ENCODE measurements at regions not wholly inside any gene's neighbourhood (a gene's known extent, or its start where the extent isn't known, plus 50 kb on each side); places are given as distances from the start of the nearest gene placed in this dataset.

- H3K9me3 Mint-ChIP-seq = peaks cover 6 to 28% (median 15%) of the 10 kb centered on the region in 7 donors
- H3K27ac Mint-ChIP-seq = no peak overlapping the region
- ATAC-seq (ENCODE audit: low read depth in 2 of 2) (no peak), DNase-seq (no peak)
- peaks cover 4 to 15% of the 10 kb centered on the region in 2 donors for H3K36me3 Mint-ChIP-seq
- no peak overlapping the region for H3K4me3 Mint-ChIP-seq
- H3K4me1 Mint-ChIP-seq = no peaks in the 10 kb centered on the region
- peaks cover 0 to 10% (median 4%) of the 10 kb centered on the region in 3 donors for H3K27me3 Mint-ChIP-seq
Measured at GRCh38 chr2:2663401-2664036, 332.4 kb upstream of the MYT1L start.

- peaks cover 11 to 34% (median 21%) of the 10 kb centered on the region in 7 donors for H3K9me3 Mint-ChIP-seq
- DNase-seq (no peak), ATAC-seq (ENCODE audit: low read depth in 2 of 2) (no peak)
- no peak overlapping the region for H3K27ac Mint-ChIP-seq
- peaks cover 4 to 21% of the 10 kb centered on the region in 2 donors for H3K36me3 Mint-ChIP-seq
- no peaks in the 10 kb centered on the region for H3K4me1 Mint-ChIP-seq
- no peak overlapping the region for H3K4me3 Mint-ChIP-seq
- H3K27me3 Mint-ChIP-seq = peaks cover 0 to 10% (median 4%) of the 10 kb centered on the region in 3 donors
Measured at GRCh38 chr2:2662847-2663356, 331.8 kb upstream of the MYT1L start.

DNA sequence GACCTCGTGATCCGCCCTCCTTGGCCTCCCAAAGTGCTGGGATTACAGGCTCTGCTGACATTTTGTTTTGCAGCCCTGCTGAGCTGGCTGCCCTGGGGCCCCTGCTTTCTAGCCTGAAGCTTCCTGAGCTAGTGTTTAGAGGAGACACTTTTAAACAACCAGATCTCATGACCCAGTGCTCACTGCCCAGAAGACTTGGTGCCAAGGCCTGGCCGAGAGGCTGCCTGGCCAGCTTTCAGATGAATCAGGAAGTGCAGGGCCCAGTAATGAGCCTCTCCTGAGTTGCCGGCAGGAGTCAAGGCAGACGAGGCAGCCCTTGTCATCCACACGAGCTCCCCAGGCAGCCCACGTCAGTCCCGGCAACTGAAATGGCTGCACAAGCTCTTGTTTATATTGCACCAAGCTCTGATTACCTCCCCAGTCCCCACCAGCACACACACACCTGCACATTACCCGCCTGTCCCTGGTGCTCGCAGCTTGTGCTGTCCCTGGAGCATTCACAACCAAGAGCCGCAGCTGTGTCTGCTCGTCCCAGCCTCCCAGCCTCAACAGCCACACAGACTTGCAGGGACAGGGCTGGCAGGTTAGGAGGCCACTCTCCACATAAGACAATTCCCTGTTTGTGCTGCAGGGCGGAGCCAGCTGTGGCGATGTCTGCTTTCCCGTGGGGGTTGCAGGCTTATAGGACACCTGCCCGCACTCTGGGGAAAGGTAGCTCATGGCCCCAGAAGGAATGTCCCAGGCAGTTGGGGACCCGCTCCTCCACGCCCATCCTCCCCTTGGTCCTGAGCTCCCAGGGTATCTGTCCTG is 331.2 kb upstream of the MYT1L start:
- DNase-seq (no peak), ATAC-seq (ENCODE audit: low read depth in 2 of 2) (no peak)
- Mint-ChIP-seq H3K27me3 (peaks cover under 1 to 10% (median 4%) of the 10 kb centered on the region in 3 donors), H3K9me3 (peaks cover 11 to 37% (median 22%) of the 10 kb centered on the region in 7 donors), H3K4me3 (peak overlapping the region in 1 of 8 donors; percentile 53), H3K27ac (no peak overlapping the region), H3K4me1 (no peaks in the 10 kb centered on the region), H3K36me3 (peaks cover 4 to 21% of the 10 kb centered on the region in 2 donors)

GRCh38 chr2:2660789-2661355 is 329.8 kb upstream of the MYT1L start:
- no peak for DNase-seq
- H3K4me3 Mint-ChIP-seq = no peak overlapping the region
- H3K9me3 Mint-ChIP-seq = peaks cover 11 to 37% (median 22%) of the 10 kb centered on the region in 7 donors
- no peak overlapping the region for H3K27ac Mint-ChIP-seq
- no peak for ATAC-seq (ENCODE audit: low read depth in 2 of 2)
- peaks cover 4 to 21% of the 10 kb centered on the region in 2 donors for H3K36me3 Mint-ChIP-seq
- peaks cover 10 to 12% (median 10%) of the 10 kb centered on the region in 3 donors for H3K27me3 Mint-ChIP-seq
- H3K4me1 Mint-ChIP-seq = no peaks in the 10 kb centered on the region

GRCh38 chr2:2657121-2657962 is 326.3 kb upstream of the MYT1L start:
- no peak for ATAC-seq (ENCODE audit: low read depth in 2 of 2)
- Mint-ChIP-seq H3K4me1 (no peaks in the 10 kb centered on the region), H3K36me3 (peaks cover 4 to 21% of the 10 kb centered on the region in 2 donors), H3K27ac (peak overlapping the region in 1 of 6 donors; percentile 12), H3K4me3 (no peak overlapping the region), H3K9me3 (peaks cover 11 to 37% (median 19%) of the 10 kb centered on the region in 7 donors), H3K27me3 (peaks cover 0 to 16% (median 5%) of the 10 kb centered on the region in 3 donors)
- no peak for DNase-seq

DNA sequence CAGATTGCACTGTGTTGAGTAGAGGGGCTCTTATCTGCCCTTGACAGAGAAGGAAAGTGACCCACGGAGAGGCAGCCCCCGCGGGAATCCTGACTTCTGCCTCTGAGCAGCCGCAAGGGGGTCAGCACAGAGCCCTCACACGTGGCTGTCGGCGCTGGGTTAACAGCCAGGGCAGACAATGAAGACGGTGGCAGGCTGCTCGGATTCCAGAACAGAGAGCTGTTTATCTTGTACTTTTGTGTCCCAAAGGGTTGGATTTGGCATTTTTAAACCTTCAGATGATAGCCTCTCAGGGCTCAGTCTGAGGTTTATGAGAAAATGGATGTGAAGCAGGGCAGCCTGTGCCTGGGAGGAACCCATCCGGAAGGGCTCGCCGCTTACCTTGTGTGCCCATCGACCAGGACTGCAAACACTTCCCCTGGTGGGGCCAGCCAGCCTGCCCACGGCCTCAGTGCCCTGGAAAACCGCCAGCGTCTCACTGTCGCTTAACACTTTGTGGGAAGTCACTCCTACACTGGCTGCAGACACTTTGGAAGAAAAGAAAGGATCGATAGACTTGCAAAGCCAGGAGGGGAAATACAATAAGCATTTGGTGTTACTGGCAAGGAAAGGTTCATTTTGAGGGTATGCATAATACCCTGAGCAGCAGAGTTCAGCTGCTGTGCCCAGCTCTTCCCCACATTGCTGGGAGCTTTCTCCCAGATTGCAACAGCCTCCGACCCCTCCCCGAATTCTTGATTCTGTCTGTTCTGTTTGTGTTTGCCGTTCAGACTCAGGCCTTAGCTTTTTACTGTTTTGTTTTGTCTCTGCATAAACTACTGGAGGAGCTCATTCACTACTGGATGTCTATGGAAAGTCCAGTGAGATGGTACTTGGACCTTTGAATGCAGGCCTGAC is 325.3 kb upstream of the MYT1L start:
- ATAC-seq (ENCODE audit: low read depth in 2 of 2) (no peak), DNase-seq (no peak)
- Mint-ChIP-seq H3K4me1 (no peaks in the 10 kb centered on the region), H3K9me3 (peaks cover 11 to 35% (median 22%) of the 10 kb centered on the region in 7 donors), H3K4me3 (no peak overlapping the region), H3K27ac (no peak overlapping the region), H3K27me3 (peaks cover 0 to 16% (median 6%) of the 10 kb centered on the region in 3 donors), H3K36me3 (peaks cover 4 to 21% of the 10 kb centered on the region in 2 donors)

DNA sequence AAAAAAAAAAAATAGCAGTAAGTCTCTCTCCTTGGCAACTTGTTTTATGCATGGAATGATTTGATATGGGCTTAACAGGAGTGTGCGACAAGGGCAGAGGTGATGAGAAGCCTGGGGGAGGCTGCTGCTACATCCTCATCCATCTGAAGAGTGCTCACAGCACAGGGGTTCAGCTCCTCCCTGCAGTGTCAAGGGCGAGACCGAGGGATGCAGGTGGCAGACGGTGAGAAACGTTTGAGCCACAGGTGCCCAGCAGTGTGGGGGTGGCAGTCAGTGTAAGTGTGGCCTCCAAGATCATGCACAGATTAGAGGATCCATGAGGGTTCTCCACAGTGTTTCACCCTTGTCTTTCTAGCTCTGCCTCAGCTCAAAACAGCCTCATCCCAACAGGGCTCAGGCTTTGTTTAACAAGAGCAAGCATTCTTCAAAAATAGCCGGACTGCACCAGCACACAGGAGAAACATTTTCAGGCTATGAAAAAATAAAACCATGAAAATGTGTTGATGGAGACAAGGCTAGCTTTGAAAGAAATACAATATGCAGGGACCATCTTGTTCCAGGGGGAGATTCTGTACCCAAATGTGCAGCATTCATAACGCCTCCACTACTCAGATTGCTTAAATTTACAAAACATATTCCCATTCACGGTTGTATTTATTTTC is 324.5 kb upstream of the MYT1L start:
- no peak overlapping the region for H3K27ac Mint-ChIP-seq

DNA sequence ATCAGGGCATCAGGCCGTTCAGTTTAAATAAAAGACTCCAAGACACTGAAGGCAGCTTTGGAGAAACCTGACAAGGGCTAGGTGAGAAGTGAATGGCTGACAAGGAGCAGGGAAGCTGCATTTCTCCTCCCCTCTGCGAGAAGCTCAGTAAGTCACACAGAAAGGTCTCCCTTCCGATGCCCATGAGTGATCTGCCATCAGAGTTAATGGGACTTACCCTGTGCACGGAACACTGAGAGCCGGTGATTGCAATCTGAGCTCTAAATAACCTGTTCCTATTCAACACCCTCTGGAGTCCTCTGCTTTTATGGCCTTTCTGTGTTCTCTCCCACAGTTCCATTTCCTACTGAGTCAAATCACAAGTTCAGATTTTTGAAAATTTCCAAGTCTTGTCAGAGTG is 322.2 kb upstream of the MYT1L start:
- H3K4me1 Mint-ChIP-seq = no peaks in the 10 kb centered on the region
- H3K36me3 Mint-ChIP-seq = peaks cover 0 to 3% of the 10 kb centered on the region in 2 donors
- no peak overlapping the region for H3K27ac Mint-ChIP-seq
- no peak overlapping the region for H3K4me3 Mint-ChIP-seq
- H3K9me3 Mint-ChIP-seq = peaks cover 2 to 9% (median 5%) of the 10 kb centered on the region in 7 donors
- peaks cover 9 to 22% (median 10%) of the 10 kb centered on the region in 3 donors for H3K27me3 Mint-ChIP-seq
- DNase-seq (no peak), ATAC-seq (ENCODE audit: low read depth in 2 of 2) (no peak)

More for the DNA sequence above, 324.5 kb upstream of the MYT1L start:
- H3K27me3 Mint-ChIP-seq = peaks cover 0 to 16% (median 9%) of the 10 kb centered on the region in 3 donors
- H3K9me3 Mint-ChIP-seq = peaks cover 9 to 30% (median 19%) of the 10 kb centered on the region in 7 donors
- DNase-seq (no peak), ATAC-seq (ENCODE audit: low read depth in 2 of 2) (no peak)
- no peaks in the 10 kb centered on the region for H3K4me1 Mint-ChIP-seq
- H3K4me3 Mint-ChIP-seq = no peak overlapping the region
- H3K36me3 Mint-ChIP-seq = peaks cover 4 to 20% of the 10 kb centered on the region in 2 donors

- DNase-seq (no peak), ATAC-seq (ENCODE audit: low read depth in 2 of 2) (no peak)
- no peaks in the 10 kb centered on the region for H3K4me1 Mint-ChIP-seq
- H3K36me3 Mint-ChIP-seq = no peaks in the 10 kb centered on the region
- peaks cover 4 to 10% (median 10%) of the 10 kb centered on the region in 3 donors for H3K27me3 Mint-ChIP-seq
- H3K4me3 Mint-ChIP-seq = no peak overlapping the region
- no peak overlapping the region for H3K27ac Mint-ChIP-seq
- H3K9me3 Mint-ChIP-seq = peaks cover 0 to 6% (median 2%) of the 10 kb centered on the region in 7 donors
Measured at GRCh38 chr2:2650608-2651375, 319.7 kb upstream of the MYT1L start.

DNA sequence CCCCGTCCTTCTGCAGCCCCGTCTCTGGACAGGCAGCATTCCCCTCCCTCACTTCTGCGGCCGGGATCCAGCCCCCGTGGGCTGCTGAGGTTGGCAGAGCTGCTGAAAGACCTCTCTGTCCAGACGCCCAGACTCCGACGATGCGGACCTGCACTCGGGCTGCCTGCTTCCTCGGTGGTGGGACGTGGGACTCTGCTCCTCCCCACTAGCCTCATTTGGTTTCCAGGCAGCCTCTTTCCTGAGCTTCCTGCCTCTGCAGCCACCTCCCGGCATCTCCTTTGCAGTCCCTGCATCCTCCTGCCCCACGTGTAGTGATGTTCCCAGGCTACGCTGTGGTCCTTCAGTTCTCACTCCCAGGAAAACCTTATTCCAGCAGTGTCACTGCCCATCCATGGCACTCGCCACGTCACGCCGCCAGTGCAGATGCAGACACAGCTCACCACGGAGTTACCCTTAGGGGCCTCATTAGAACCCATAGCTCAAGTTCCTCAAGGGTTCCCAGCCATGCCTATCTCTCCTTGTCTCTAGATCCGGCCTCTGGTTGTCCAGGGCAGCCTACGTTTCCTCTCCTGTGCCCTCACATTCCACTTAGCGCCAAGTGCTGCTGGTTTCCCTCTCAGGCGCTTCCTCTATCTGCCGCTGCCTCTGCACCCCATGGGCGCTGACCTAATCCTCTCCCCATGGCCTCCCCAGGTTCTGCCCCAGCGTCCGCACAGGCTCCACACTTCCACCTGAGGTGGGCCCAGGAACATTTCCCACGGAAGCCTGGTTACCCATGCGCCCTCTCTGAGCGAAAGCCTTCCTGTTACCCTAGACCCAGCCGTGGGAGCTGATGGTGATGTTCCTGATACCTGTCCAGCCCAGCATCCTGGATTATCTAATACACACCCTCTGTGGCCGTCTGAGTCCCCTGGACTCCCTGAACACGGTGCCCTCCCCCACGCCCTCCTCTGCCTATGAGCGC is 318.3 kb upstream of the MYT1L start:
- peaks cover 4 to 12% (median 6%) of the 10 kb centered on the region in 3 donors for H3K27me3 Mint-ChIP-seq
- H3K4me1 Mint-ChIP-seq = no peaks in the 10 kb centered on the region
- peaks cover 0 to 7% (median 2%) of the 10 kb centered on the region in 7 donors for H3K9me3 Mint-ChIP-seq
- peaks cover 0 to 2% of the 10 kb centered on the region in 2 donors for H3K36me3 Mint-ChIP-seq
- no peak overlapping the region for H3K4me3 Mint-ChIP-seq
- no peak for ATAC-seq (ENCODE audit: low read depth in 2 of 2)
- no peak overlapping the region for H3K27ac Mint-ChIP-seq
- no peak for DNase-seq
